ENCODE measurements at regions not wholly inside any gene's neighbourhood (a gene's known extent, or its start where the extent isn't known, plus 50 kb on each side); places are given as distances from the start of the nearest gene placed in this dataset.

GRCh38 chr21:28747464-28747863, 245.2 kb downstream of the LTN1 start:
- TF ChIP-seq EP300 (IDR thresholded peaks at IDR 0.05; ENCODE audit: low read depth), result no peak
- no peak for TF ChIP-seq CTCF (IDR thresholded peaks at IDR 0.05)
- no peak for TF ChIP-seq POLR2A (IDR thresholded peaks at IDR 0.05)
- no peak for TF ChIP-seq POLR2AphosphoS5 (IDR thresholded peaks at IDR 0.05)

All from transverse colon (tissue), 4 donors.